ENCODE measurements at regions not wholly inside any gene's neighbourhood (a gene's known extent, or its start where the extent isn't known, plus 50 kb on each side); places are given as distances from the start of the nearest gene placed in this dataset.

GRCh38 chr5:105982526-105982925, 1688.2 kb downstream of the EFNA5 start:
- H2BK120ac ChIP-seq (ENCODE audit: low read depth, low read length, poor library complexity, severe bottlenecking), result no peak overlapping the region
- H2BK20ac ChIP-seq (ENCODE audit: low read depth, low read length, poor library complexity, severe bottlenecking), result no peak overlapping the region
- H3K9ac ChIP-seq (ENCODE audit: extremely low read depth, insufficient read length, low read length), result no peak overlapping the region
- no peaks in the 10 kb centered on the region for H3K4me1 Mint-ChIP-seq
- H3K23ac ChIP-seq (ENCODE audit: insufficient read length, low read depth, low read length), result no peak overlapping the region
- no peak overlapping the region for H3K14ac ChIP-seq (ENCODE audit: insufficient read depth, low read length)
- H2AFZ ChIP-seq (ENCODE audit: low read length), result no peak overlapping the region
- no peaks in the 10 kb centered on the region for H3K79me2 ChIP-seq (ENCODE audit: insufficient read depth, low read length)
- no peak overlapping the region for H3T11ph ChIP-seq (ENCODE audit: low read length)
- H3K9me3 Mint-ChIP-seq, result peaks cover 4% of the 10 kb centered on the region in 2 experiments; a peak in 3 of 5 replicates
- H3K18ac ChIP-seq (ENCODE audit: insufficient read length, low read depth, low read length), result no peak overlapping the region
- no peak for DNase-seq
- H3K36me3 Mint-ChIP-seq (ENCODE audit: insufficient read depth in 1 of 3, low read depth in 3 of 3), result no peaks in the 10 kb centered on the region; a peak in 1 of 7 replicates
- no peak overlapping the region for H4K91ac ChIP-seq (ENCODE audit: insufficient read length, low read depth, low read length)
- no peak for TF ChIP-seq CTCF (conservative IDR thresholded peaks at IDR 0.05)
- WGBS (ENCODE audit: extremely low coverage, insufficient read length, low lambda C conversion rate), result no CpG with 5 or more reads among the region's 9 CpGs
- no peak overlapping the region for H2BK12ac ChIP-seq (ENCODE audit: insufficient read length, low read depth, low read length)
- H3K27ac Mint-ChIP-seq, result no peak overlapping the region
- H3K79me1 ChIP-seq (ENCODE audit: insufficient read depth, low read depth, low read length, poor library complexity, severe bottlenecking), result no peaks in the 10 kb centered on the region
- H3K4me2 ChIP-seq (ENCODE audit: insufficient read depth, insufficient read length, low read length), result no peak overlapping the region
- no peak overlapping the region for H3K27ac ChIP-seq (ENCODE audit: insufficient read length, low read depth, low read length)
- no peaks in the 10 kb centered on the region for H3K27me3 Mint-ChIP-seq (ENCODE audit: low read depth)
- H4K5ac ChIP-seq (ENCODE audit: insufficient read length, low read depth, low read length), result no peak overlapping the region
- H3K4ac ChIP-seq (ENCODE audit: low read depth, low read length), result no peak overlapping the region
- H2BK15ac ChIP-seq (ENCODE audit: low read depth, low read length), result no peak overlapping the region
- H2BK5ac ChIP-seq (ENCODE audit: insufficient read length, low read length), result no peak overlapping the region
- no peak overlapping the region for H2AK5ac ChIP-seq (ENCODE audit: insufficient read length, low read length)
- H4K8ac ChIP-seq (replicated peaks; ENCODE audit: insufficient read length, low read depth, low read length), result no peak overlapping the region
- H3K27me3 ChIP-seq (ENCODE audit: insufficient read depth, low read length), result no peaks in the 10 kb centered on the region
- H3K9me3 ChIP-seq (ENCODE audit: control insufficient read depth, low read depth, low read length), result no peaks in the 10 kb centered on the region
- H3K56ac ChIP-seq (ENCODE audit: insufficient read length, low read depth, low read length), result no peak overlapping the region
- no peaks in the 10 kb centered on the region for H3K23me2 ChIP-seq (ENCODE audit: insufficient read length, low read depth, low read length, poor library complexity, severe bottlenecking)
- no peaks in the 10 kb centered on the region for H4K20me1 ChIP-seq (ENCODE audit: control insufficient read depth, insufficient read depth, insufficient read length)
- no peak overlapping the region for H3K4me3 Mint-ChIP-seq
- H3K4me1 ChIP-seq (ENCODE audit: insufficient read depth, low read length), result no peaks in the 10 kb centered on the region; the same call in 1 of the 2 replicates
